ENCODE measurements at regions not wholly inside any gene's neighbourhood (a gene's known extent, or its start where the extent isn't known, plus 50 kb on each side); places are given as distances from the start of the nearest gene placed in this dataset.

DNA sequence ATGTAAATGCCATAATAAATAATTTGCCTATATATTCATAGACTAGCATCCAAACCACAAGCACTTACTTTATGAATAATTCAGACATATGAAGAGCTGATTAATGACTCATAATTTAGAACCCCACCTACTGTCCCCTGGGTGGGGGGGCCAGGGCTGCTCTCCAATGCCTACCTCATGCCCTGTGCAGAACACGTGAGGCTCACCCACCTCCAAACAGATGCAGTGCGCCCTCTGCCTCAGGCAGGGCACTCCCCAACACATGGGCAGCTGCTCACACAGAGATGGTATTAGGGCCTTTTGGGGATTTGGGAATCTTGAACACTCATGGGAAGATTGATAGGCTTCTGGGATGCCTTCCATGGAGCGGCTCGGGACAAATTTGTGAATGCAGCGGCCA, 75.1 kb upstream of the INSIG1 start:
- Mint-ChIP-seq H3K9me3 (ENCODE audit: unreplicated experiment) (peaks cover 8% of the 10 kb centered on the region), H3K27me3 (ENCODE audit: unreplicated experiment) (peaks cover 10% of the 10 kb centered on the region), H3K4me3 (ENCODE audit: unreplicated experiment) (no peak overlapping the region), H3K4me1 (ENCODE audit: low read depth, unreplicated experiment) (peaks cover 8% of the 10 kb centered on the region), H3K27ac (ENCODE audit: unreplicated experiment) (no peak overlapping the region), H3K36me3 (ENCODE audit: unreplicated experiment) (peaks cover 5% of the 10 kb centered on the region)
- TF ChIP-seq, protein P1, sequence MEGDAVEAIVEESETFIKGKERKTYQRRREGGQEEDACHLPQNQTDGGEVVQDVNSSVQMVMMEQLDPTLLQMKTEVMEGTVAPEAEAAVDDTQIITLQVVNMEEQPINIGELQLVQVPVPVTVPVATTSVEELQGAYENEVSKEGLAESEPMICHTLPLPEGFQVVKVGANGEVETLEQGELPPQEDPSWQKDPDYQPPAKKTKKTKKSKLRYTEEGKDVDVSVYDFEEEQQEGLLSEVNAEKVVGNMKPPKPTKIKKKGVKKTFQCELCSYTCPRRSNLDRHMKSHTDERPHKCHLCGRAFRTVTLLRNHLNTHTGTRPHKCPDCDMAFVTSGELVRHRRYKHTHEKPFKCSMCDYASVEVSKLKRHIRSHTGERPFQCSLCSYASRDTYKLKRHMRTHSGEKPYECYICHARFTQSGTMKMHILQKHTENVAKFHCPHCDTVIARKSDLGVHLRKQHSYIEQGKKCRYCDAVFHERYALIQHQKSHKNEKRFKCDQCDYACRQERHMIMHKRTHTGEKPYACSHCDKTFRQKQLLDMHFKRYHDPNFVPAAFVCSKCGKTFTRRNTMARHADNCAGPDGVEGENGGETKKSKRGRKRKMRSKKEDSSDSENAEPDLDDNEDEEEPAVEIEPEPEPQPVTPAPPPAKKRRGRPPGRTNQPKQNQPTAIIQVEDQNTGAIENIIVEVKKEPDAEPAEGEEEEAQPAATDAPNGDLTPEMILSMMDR (IDR thresholded peaks at IDR 0.05; ENCODE audit: partially characterized antibody, unreplicated experiment): no peak
- no peak for DNase-seq

DNA sequence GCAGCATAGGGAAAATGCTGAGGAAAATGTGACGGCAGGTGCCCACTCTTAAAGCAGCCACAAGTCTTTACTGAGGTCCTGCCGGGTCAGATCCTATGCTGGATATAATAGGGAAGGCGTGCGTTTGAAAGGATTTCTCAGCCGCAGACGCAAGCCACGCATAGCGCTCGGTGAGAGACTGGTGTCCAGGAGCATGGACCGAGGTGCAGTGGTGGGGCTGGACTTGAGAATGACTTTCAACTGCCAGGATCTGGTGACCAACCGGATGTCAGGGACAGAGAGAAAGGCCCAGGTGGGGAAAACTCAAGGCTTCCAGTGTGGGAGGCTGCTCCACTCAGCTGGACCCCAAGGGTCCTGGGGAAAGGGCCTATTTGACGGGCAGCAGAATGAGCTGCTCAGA, 74.7 kb upstream of the INSIG1 start:
- H3K27ac Mint-ChIP-seq (ENCODE audit: unreplicated experiment): no peak overlapping the region
- no peak for DNase-seq
- H3K4me3 Mint-ChIP-seq (ENCODE audit: unreplicated experiment): no peak overlapping the region
- H3K27me3 Mint-ChIP-seq (ENCODE audit: unreplicated experiment): peaks cover 10% of the 10 kb centered on the region
- peaks cover 5% of the 10 kb centered on the region for H3K36me3 Mint-ChIP-seq (ENCODE audit: unreplicated experiment)
- H3K9me3 Mint-ChIP-seq (ENCODE audit: unreplicated experiment): peaks cover 8% of the 10 kb centered on the region
- TF ChIP-seq, protein P1 (IDR thresholded peaks at IDR 0.05; ENCODE audit: partially characterized antibody, unreplicated experiment): no peak
- peaks cover 11% of the 10 kb centered on the region for H3K4me1 Mint-ChIP-seq (ENCODE audit: low read depth, unreplicated experiment)

DNA sequence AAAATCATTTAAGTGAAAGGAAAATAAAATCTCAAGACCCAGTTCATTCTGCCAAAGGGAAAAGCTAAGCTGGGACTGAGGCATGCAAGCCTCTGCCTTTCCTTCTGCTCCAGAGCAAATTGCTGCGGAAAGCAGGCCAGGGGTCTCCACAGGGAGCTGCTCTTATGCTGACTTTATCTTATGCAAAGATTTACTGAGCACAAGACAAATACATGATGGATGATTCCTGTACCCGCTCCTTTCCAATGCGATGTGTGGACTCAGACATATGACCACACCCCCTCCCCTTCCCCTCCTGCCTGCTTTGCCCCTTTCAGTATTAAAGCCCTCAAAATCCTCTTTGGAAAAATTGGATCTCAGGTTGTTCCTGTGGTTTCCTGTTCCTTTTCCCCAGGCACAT, 74.2 kb upstream of the INSIG1 start:
- Mint-ChIP-seq H3K4me3 (ENCODE audit: unreplicated experiment) (no peak overlapping the region), H3K27ac (ENCODE audit: unreplicated experiment) (no peak overlapping the region)
- TF ChIP-seq, protein P1 (IDR thresholded peaks at IDR 0.05; ENCODE audit: partially characterized antibody, unreplicated experiment): no peak

DNA sequence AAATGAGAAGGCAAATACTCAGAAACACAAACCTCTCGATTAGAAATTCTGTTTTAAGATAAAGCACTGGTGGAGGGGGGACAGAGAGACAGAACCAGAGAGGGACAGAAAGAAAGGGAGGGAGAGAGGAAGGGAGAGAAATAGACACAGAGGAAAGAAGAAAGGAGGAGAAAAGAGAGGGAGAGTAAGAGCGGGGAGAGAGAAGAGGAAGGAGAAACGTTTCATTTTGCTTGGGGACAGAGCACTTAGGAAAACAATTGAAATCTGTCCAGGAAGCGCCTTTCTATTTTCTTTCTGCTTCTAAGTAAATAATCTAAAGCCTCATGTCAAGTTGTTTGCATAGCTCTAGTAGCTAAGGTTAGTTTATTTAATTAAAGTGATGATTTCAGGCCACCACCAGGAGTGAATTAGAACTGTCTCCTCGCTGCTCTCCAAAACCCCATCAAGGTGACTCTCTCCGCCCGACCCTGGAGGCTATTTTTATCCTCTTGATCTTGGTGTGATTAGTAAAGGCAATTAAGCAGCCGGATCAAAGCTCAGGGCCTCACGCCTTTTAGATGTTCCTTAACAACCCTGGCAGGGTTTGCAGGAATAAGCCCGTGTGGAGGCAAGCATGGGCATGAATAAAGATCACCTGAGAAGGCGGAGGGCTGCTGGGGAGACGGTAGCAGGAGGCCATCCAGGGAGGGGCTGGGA, 73.4 kb upstream of the INSIG1 start:
- peaks cover 15% of the 10 kb centered on the region for H3K4me1 Mint-ChIP-seq (ENCODE audit: low read depth, unreplicated experiment)
- TF ChIP-seq, protein P1 (IDR thresholded peaks at IDR 0.05; ENCODE audit: partially characterized antibody, unreplicated experiment): no peak
- DNase-seq: no peak
- peaks cover 8% of the 10 kb centered on the region for H3K9me3 Mint-ChIP-seq (ENCODE audit: unreplicated experiment)
- H3K4me3 Mint-ChIP-seq (ENCODE audit: unreplicated experiment): no peak overlapping the region
- no peak overlapping the region for H3K27ac Mint-ChIP-seq (ENCODE audit: unreplicated experiment)
- H3K27me3 Mint-ChIP-seq (ENCODE audit: unreplicated experiment): peaks cover 14% of the 10 kb centered on the region
- peaks cover 5% of the 10 kb centered on the region for H3K36me3 Mint-ChIP-seq (ENCODE audit: unreplicated experiment)

More for the DNA sequence above, 74.2 kb upstream of the INSIG1 start:
- Mint-ChIP-seq H3K9me3 (ENCODE audit: unreplicated experiment) (peaks cover 8% of the 10 kb centered on the region), H3K27me3 (ENCODE audit: unreplicated experiment) (peaks cover 10% of the 10 kb centered on the region), H3K4me1 (ENCODE audit: low read depth, unreplicated experiment) (peaks cover 11% of the 10 kb centered on the region), H3K36me3 (ENCODE audit: unreplicated experiment) (peaks cover 5% of the 10 kb centered on the region)
- no peak for DNase-seq

DNA sequence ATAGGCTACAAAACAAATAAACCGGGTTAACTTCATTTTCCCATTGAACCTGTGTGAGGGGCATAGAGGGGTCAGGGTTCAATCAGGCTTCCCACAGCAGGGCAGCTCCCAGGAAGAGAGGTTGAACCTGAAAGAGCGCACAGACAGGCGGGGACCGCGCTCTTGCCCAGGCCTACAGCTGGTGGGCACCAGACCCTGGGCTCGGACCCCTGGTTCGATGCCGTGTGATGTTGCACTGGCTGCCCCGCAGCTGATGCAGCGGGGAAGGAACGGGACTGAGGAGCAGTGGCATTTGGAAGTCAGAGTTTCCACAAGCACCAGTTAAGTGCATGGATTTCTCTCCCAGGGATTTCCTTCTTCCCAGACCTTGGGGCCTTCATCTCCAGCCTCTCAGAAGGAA, 72.6 kb upstream of the INSIG1 start:
- peaks cover 5% of the 10 kb centered on the region for H3K36me3 Mint-ChIP-seq (ENCODE audit: unreplicated experiment)
- H3K27me3 Mint-ChIP-seq (ENCODE audit: unreplicated experiment): peaks cover 17% of the 10 kb centered on the region
- no peak for DNase-seq
- no peak overlapping the region for H3K4me3 Mint-ChIP-seq (ENCODE audit: unreplicated experiment)
- H3K4me1 Mint-ChIP-seq (ENCODE audit: low read depth, unreplicated experiment): peaks cover 20% of the 10 kb centered on the region
- TF ChIP-seq, protein P1 (IDR thresholded peaks at IDR 0.05; ENCODE audit: partially characterized antibody, unreplicated experiment): no peak
- peaks cover 12% of the 10 kb centered on the region for H3K9me3 Mint-ChIP-seq (ENCODE audit: unreplicated experiment)
- peak overlapping the region; percentile 31 for H3K27ac Mint-ChIP-seq (ENCODE audit: unreplicated experiment)
